HG02970 (cell line): ENCODE measurements at regions not wholly inside any gene's neighbourhood (a gene's known extent, or its start where the extent isn't known, plus 50 kb on each side); places are given as distances from the start of the nearest gene placed in this dataset.

Source experiments
- ATAC-seq: cut with Tn5 transposase; IDR thresholded peaks from one replicate; pipeline ENCODE4 v1.9.1; 2021; ENCODE audit warnings: mild to moderate bottlenecking, moderate library complexity, moderate number of reproducible peaks; ENCODE audit not compliant: unreplicated experiment, low FRiP score

- ATAC-seq = no peak
These were observed 774.2 kb upstream of the EYS start for GRCh38 chr6:66481216-66481615.

- ATAC-seq = no peak
These were observed 771.7 kb upstream of the EYS start for GRCh38 chr6:66478705-66479104.

- ATAC-seq = no peak
These were observed 728.3 kb upstream of the EYS start for GRCh38 chr6:66435321-66435720.

GRCh38 chr6:66429210-66429609 is 722.2 kb upstream of the EYS start:
- ATAC-seq = no peak

- no peak for ATAC-seq
These were observed 716.0 kb upstream of the EYS start for GRCh38 chr6:66423047-66423446.

- no peak for ATAC-seq
These were observed 714.5 kb upstream of the EYS start for GRCh38 chr6:66421570-66421969.

GRCh38 chr6:66418906-66419305 is 711.9 kb upstream of the EYS start:
- no peak for ATAC-seq

- ATAC-seq = no peak
These were observed 696.9 kb upstream of the EYS start for GRCh38 chr6:66403966-66404365.

GRCh38 chr6:66402873-66403272 is 695.8 kb upstream of the EYS start:
- no peak for ATAC-seq

- no peak for ATAC-seq
These were observed 689.5 kb upstream of the EYS start for GRCh38 chr6:66396549-66396948.

- ATAC-seq = no peak
These were observed 689.1 kb upstream of the EYS start for GRCh38 chr6:66396145-66396544.

GRCh38 chr6:66390393-66390792 is 683.4 kb upstream of the EYS start:
- no peak for ATAC-seq

GRCh38 chr6:66376001-66376400 is 669.0 kb upstream of the EYS start:
- ATAC-seq = no peak

- no peak for ATAC-seq
These were observed 662.4 kb upstream of the EYS start for GRCh38 chr6:66369407-66369806.

GRCh38 chr6:66362888-66363287 is 655.9 kb upstream of the EYS start:
- ATAC-seq = no peak

- no peak for ATAC-seq
These were observed 654.9 kb upstream of the EYS start for GRCh38 chr6:66361886-66362285.

GRCh38 chr6:66357781-66358180 is 650.8 kb upstream of the EYS start:
- no peak for ATAC-seq

GRCh38 chr6:66355471-66355870 is 648.4 kb upstream of the EYS start:
- ATAC-seq = no peak

- ATAC-seq = no peak
These were observed 637.8 kb upstream of the EYS start for GRCh38 chr6:66344796-66345195.

- no peak for ATAC-seq
These were observed 633.7 kb upstream of the EYS start for GRCh38 chr6:66340736-66341135.

GRCh38 chr6:66336176-66336575 is 629.1 kb upstream of the EYS start:
- ATAC-seq = no peak

GRCh38 chr6:66328200-66328599 is 621.2 kb upstream of the EYS start:
- ATAC-seq = no peak

- no peak for ATAC-seq
These were observed 619.2 kb upstream of the EYS start for GRCh38 chr6:66326228-66326627.
